ENCODE measurements at regions not wholly inside any gene's neighbourhood (a gene's known extent, or its start where the extent isn't known, plus 50 kb on each side); places are given as distances from the start of the nearest gene placed in this dataset.

GRCh38 chr2:83536556-83536955 is 922.5 kb downstream of the SUCLG1 start:
- no peak for DNase-seq
- no peak for ATAC-seq (replicated peaks)
- Mint-ChIP-seq H3K4me3 (no peak overlapping the region), H3K27me3 (no peaks in the 10 kb centered on the region), H3K9me3 (peaks cover 0 to 1% of the 10 kb centered on the region in 2 donors), H3K4me1 (no peaks in the 10 kb centered on the region), H3K27ac (no peak overlapping the region), H3K36me3 (no peaks in the 10 kb centered on the region)

GRCh38 chr2:83534416-83534815 is 924.7 kb downstream of the SUCLG1 start:
- Mint-ChIP-seq H3K4me3 (no peak overlapping the region), H3K9me3 (peaks cover 4 to 5% of the 10 kb centered on the region in 2 donors), H3K36me3 (no peaks in the 10 kb centered on the region), H3K27me3 (no peaks in the 10 kb centered on the region), H3K4me1 (no peaks in the 10 kb centered on the region), H3K27ac (no peak overlapping the region)
- ATAC-seq (replicated peaks), result no peak
- DNase-seq, result no peak

- H3K4me3 Mint-ChIP-seq, result no peak overlapping the region
- H3K27me3 Mint-ChIP-seq, result no peaks in the 10 kb centered on the region
- ATAC-seq (replicated peaks) (no peak), DNase-seq (no peak)
- no peak overlapping the region for H3K27ac Mint-ChIP-seq
- peaks cover 2 to 5% of the 10 kb centered on the region in 2 donors for H3K9me3 Mint-ChIP-seq
- no peaks in the 10 kb centered on the region for H3K4me1 Mint-ChIP-seq
- H3K36me3 Mint-ChIP-seq, result no peaks in the 10 kb centered on the region
Observed at GRCh38 chr2:83531206-83531826, 927.8 kb downstream of the SUCLG1 start.

- ATAC-seq (replicated peaks) (no peak), DNase-seq (no peak)
- peaks cover 2 to 5% of the 10 kb centered on the region in 2 donors for H3K9me3 Mint-ChIP-seq
- no peaks in the 10 kb centered on the region for H3K27me3 Mint-ChIP-seq
- no peaks in the 10 kb centered on the region for H3K36me3 Mint-ChIP-seq
- H3K4me3 Mint-ChIP-seq, result no peak overlapping the region
- no peak overlapping the region for H3K27ac Mint-ChIP-seq
- H3K4me1 Mint-ChIP-seq, result no peaks in the 10 kb centered on the region
Observed at GRCh38 chr2:83528767-83529166, 930.3 kb downstream of the SUCLG1 start.

GRCh38 chr2:83522891-83523493 is 936.1 kb downstream of the SUCLG1 start:
- no peak overlapping the region for H3K4me3 Mint-ChIP-seq
- no peak overlapping the region for H3K27ac Mint-ChIP-seq
- no peaks in the 10 kb centered on the region for H3K36me3 Mint-ChIP-seq
- no peaks in the 10 kb centered on the region for H3K27me3 Mint-ChIP-seq
- H3K4me1 Mint-ChIP-seq, result no peaks in the 10 kb centered on the region
- peaks cover 3 to 4% of the 10 kb centered on the region in 2 donors for H3K9me3 Mint-ChIP-seq
- no peak for DNase-seq
- ATAC-seq (replicated peaks), result no peak

- ATAC-seq (replicated peaks), result no peak
- no peaks in the 10 kb centered on the region for H3K4me1 Mint-ChIP-seq
Observed at GRCh38 chr2:83517727-83518368, 941.2 kb downstream of the SUCLG1 start.

GRCh38 chr2:83516503-83516902 is 942.6 kb downstream of the SUCLG1 start:
- Mint-ChIP-seq H3K27me3 (no peaks in the 10 kb centered on the region), H3K4me3 (no peak overlapping the region)
- no peak for ATAC-seq (replicated peaks)

More at GRCh38 chr2:83517727-83518368, 941.2 kb downstream of the SUCLG1 start:
- H3K27ac Mint-ChIP-seq, result no peak overlapping the region
- no peak overlapping the region for H3K4me3 Mint-ChIP-seq
- H3K9me3 Mint-ChIP-seq, result peaks cover 4 to 8% of the 10 kb centered on the region in 2 donors
- H3K27me3 Mint-ChIP-seq, result no peaks in the 10 kb centered on the region
- no peaks in the 10 kb centered on the region for H3K36me3 Mint-ChIP-seq
- no peak for DNase-seq

GRCh38 chr2:83487451-83487850 is 971.6 kb downstream of the SUCLG1 start:
- no peak for ATAC-seq (replicated peaks)
- Mint-ChIP-seq H3K27ac (no peak overlapping the region), H3K9me3 (peaks cover 0 to 1% of the 10 kb centered on the region in 2 donors), H3K27me3 (no peaks in the 10 kb centered on the region), H3K4me3 (no peak overlapping the region), H3K36me3 (no peaks in the 10 kb centered on the region), H3K4me1 (no peaks in the 10 kb centered on the region)
- DNase-seq, result no peak

More at GRCh38 chr2:83516503-83516902, 942.6 kb downstream of the SUCLG1 start:
- no peak for DNase-seq
- H3K27ac Mint-ChIP-seq, result no peak overlapping the region
- H3K9me3 Mint-ChIP-seq, result peaks cover 4 to 10% of the 10 kb centered on the region in 2 donors
- H3K4me1 Mint-ChIP-seq, result no peaks in the 10 kb centered on the region
- H3K36me3 Mint-ChIP-seq, result no peaks in the 10 kb centered on the region

GRCh38 chr2:83481436-83481835 is 977.6 kb downstream of the SUCLG1 start:
- Mint-ChIP-seq H3K36me3 (no peaks in the 10 kb centered on the region), H3K27ac (no peak overlapping the region), H3K9me3 (peaks cover 1 to 4% of the 10 kb centered on the region in 2 donors), H3K27me3 (no peaks in the 10 kb centered on the region), H3K4me1 (no peaks in the 10 kb centered on the region), H3K4me3 (no peak overlapping the region)
- DNase-seq, result no peak
- no peak for ATAC-seq (replicated peaks)

- ATAC-seq (replicated peaks), result no peak
- DNase-seq, result no peak
- H3K36me3 Mint-ChIP-seq, result no peaks in the 10 kb centered on the region
- peaks cover 0 to 4% of the 10 kb centered on the region in 2 donors for H3K9me3 Mint-ChIP-seq
- H3K4me1 Mint-ChIP-seq, result no peaks in the 10 kb centered on the region
- H3K27me3 Mint-ChIP-seq, result no peaks in the 10 kb centered on the region
- no peak overlapping the region for H3K4me3 Mint-ChIP-seq
- H3K27ac Mint-ChIP-seq, result no peak overlapping the region
Observed at GRCh38 chr2:83478037-83478436, 981.0 kb downstream of the SUCLG1 start.

GRCh38 chr2:83475371-83475770 is 983.7 kb downstream of the SUCLG1 start:
- H3K27me3 Mint-ChIP-seq, result no peaks in the 10 kb centered on the region
- DNase-seq (no peak), ATAC-seq (replicated peaks) (no peak)
- no peak overlapping the region for H3K4me3 Mint-ChIP-seq
- H3K36me3 Mint-ChIP-seq, result no peaks in the 10 kb centered on the region
- H3K27ac Mint-ChIP-seq, result no peak overlapping the region
- H3K4me1 Mint-ChIP-seq, result no peaks in the 10 kb centered on the region
- H3K9me3 Mint-ChIP-seq, result peaks cover 2 to 8% of the 10 kb centered on the region in 2 donors

GRCh38 chr2:83471655-83472054 is 987.4 kb downstream of the SUCLG1 start:
- DNase-seq (no peak), ATAC-seq (replicated peaks) (no peak)
- H3K27ac Mint-ChIP-seq, result no peak overlapping the region
- no peak overlapping the region for H3K4me3 Mint-ChIP-seq
- H3K4me1 Mint-ChIP-seq, result no peaks in the 10 kb centered on the region
- no peaks in the 10 kb centered on the region for H3K27me3 Mint-ChIP-seq
- peaks cover 2 to 14% of the 10 kb centered on the region in 2 donors for H3K9me3 Mint-ChIP-seq
- H3K36me3 Mint-ChIP-seq, result no peaks in the 10 kb centered on the region

GRCh38 chr2:83470928-83471327 is 988.2 kb downstream of the SUCLG1 start:
- no peak overlapping the region for H3K4me3 Mint-ChIP-seq
- ATAC-seq (replicated peaks), result no peak

GRCh38 chr2:83464444-83464843 is 994.6 kb downstream of the SUCLG1 start:
- no peak for ATAC-seq (replicated peaks)
- H3K27me3 Mint-ChIP-seq, result no peaks in the 10 kb centered on the region
- DNase-seq, result no peak
- H3K9me3 Mint-ChIP-seq, result peaks cover 0 to 11% of the 10 kb centered on the region in 2 donors
- H3K27ac Mint-ChIP-seq, result no peak overlapping the region
- no peaks in the 10 kb centered on the region for H3K36me3 Mint-ChIP-seq
- H3K4me3 Mint-ChIP-seq, result no peak overlapping the region
- H3K4me1 Mint-ChIP-seq, result no peaks in the 10 kb centered on the region

More at GRCh38 chr2:83470928-83471327, 988.2 kb downstream of the SUCLG1 start:
- DNase-seq, result no peak
- H3K27me3 Mint-ChIP-seq, result no peaks in the 10 kb centered on the region
- H3K9me3 Mint-ChIP-seq, result peaks cover 2 to 12% of the 10 kb centered on the region in 2 donors
- no peaks in the 10 kb centered on the region for H3K36me3 Mint-ChIP-seq
- H3K27ac Mint-ChIP-seq, result no peak overlapping the region
- no peaks in the 10 kb centered on the region for H3K4me1 Mint-ChIP-seq

- Mint-ChIP-seq H3K9me3 (peaks cover 0 to 6% of the 10 kb centered on the region in 2 donors), H3K27me3 (no peaks in the 10 kb centered on the region), H3K4me1 (no peaks in the 10 kb centered on the region)
Observed at GRCh38 chr2:83462881-83463280, 996.2 kb downstream of the SUCLG1 start.

More at GRCh38 chr2:83462881-83463280, 996.2 kb downstream of the SUCLG1 start:
- DNase-seq, result no peak
- no peaks in the 10 kb centered on the region for H3K36me3 Mint-ChIP-seq
- H3K27ac Mint-ChIP-seq, result no peak overlapping the region
- no peak for ATAC-seq (replicated peaks)
- no peak overlapping the region for H3K4me3 Mint-ChIP-seq
